LNCaP clone FGC (cell line): ENCODE measurements at regions not wholly inside any gene's neighbourhood (a gene's known extent, or its start where the extent isn't known, plus 50 kb on each side); places are given as distances from the start of the nearest gene placed in this dataset.

Experiments used
- DNase-seq: peaks from one replicate; pipeline ENCODE4 v3.0.0-alpha.2; 2011; ENCODE audit warnings: low read depth
- H3K4me3 ChIP-seq: 2 replicates; pipeline ENCODE4 v1.5.1; 2011; ENCODE audit warnings: mild to moderate bottlenecking, low read depth, low read length, control low read depth
- CTCF ChIP-seq: IDR thresholded peaks from 2 replicates; pipeline ENCODE4 v1.5.1; 2012; ENCODE audit warnings: mild to moderate bottlenecking; ENCODE audit not compliant: control insufficient read depth, insufficient read depth; ENCODE audit errors: extremely low read depth

- H3K4me3 ChIP-seq: no peak overlapping the region
- TF ChIP-seq CTCF: no peak
- no peak for DNase-seq
These were observed 226.6 kb upstream of the EGLN3 start for GRCh38 chr14:34177466-34177865.

GRCh38 chr14:34175574-34175973 is 224.7 kb upstream of the EGLN3 start:
- TF ChIP-seq CTCF: no peak
- no peak overlapping the region for H3K4me3 ChIP-seq

GRCh38 chr14:34174973-34175372 is 224.1 kb upstream of the EGLN3 start:
- no peak for DNase-seq
- no peak overlapping the region for H3K4me3 ChIP-seq
- no peak for TF ChIP-seq CTCF

More at GRCh38 chr14:34175574-34175973, 224.7 kb upstream of the EGLN3 start:
- DNase-seq: no peak

- no peak overlapping the region for H3K4me3 ChIP-seq
- no peak for DNase-seq
- TF ChIP-seq CTCF: no peak
These were observed 223.0 kb upstream of the EGLN3 start for GRCh38 chr14:34173916-34174315.

GRCh38 chr14:34172550-34173368 is 221.9 kb upstream of the EGLN3 start:
- H3K4me3 ChIP-seq: no peak overlapping the region
- TF ChIP-seq CTCF: no peak
- DNase-seq: no peak

GRCh38 chr14:34172173-34172451 is 221.2 kb upstream of the EGLN3 start:
- TF ChIP-seq CTCF: no peak
- no peak overlapping the region for H3K4me3 ChIP-seq
- no peak for DNase-seq
